HCT116 (cell line): ENCODE measurements at regions not wholly inside any gene's neighbourhood (a gene's known extent, or its start where the extent isn't known, plus 50 kb on each side); places are given as distances from the start of the nearest gene placed in this dataset.

Source experiments
- ATAC-seq: fragments of 200-7000 bp; cut with Tn5 transposase; 2 replicates; pipeline ENCODE4 v1.9.1; 2020; ENCODE audit warnings: mild to moderate bottlenecking, moderate library complexity
- BruUV-seq: library from RNA; stranded (reverse); fragments of 400-500 nt; replicated peaks from 2 replicates; lab custom pipeline; 2021; lab: Mats Ljungman, UMichigan
- CTCF ChIA-PET: fragments of 300-600 bp; sonication (Branson Sonifier 250); formaldehyde crosslinking; loops from one replicate; lab custom pipeline; 2021; ENCODE audit warnings: antibody characterized with exemption; lab: Charles Lee
- POLR2A ChIA-PET: fragments of 300-600, 350-600 bp; sonication (Branson Sonifier 250); formaldehyde crosslinking; loops from one replicate; lab custom pipeline; 2021; ENCODE audit warnings: antibody characterized with exemption; lab: Charles Lee
- RAD21 ChIA-PET, 2 experiments: fragments of 300-600 bp; sonication (Branson Sonifier 250); formaldehyde crosslinking; loops; one replicate each; lab custom pipeline; 2023; ENCODE audit warnings: low total read pairs in 2 of 2; ENCODE audit not compliant: uncharacterized antibody in 2 of 2, unreplicated experiment in 2 of 2, low non-redundant PET in 1 of 2; lab: Charles Lee
- DNase-seq: peaks from one replicate; pipeline ENCODE4 v3.0.0-alpha.2; 2010; ENCODE audit warnings: low read depth, low spot score
- H2AFZ ChIP-seq: fragments of 200-600 bp; shearing (Covaris generic), sonication (generic); 2 replicates; pipeline ENCODE4 v1.6.1; 2017; ENCODE audit warnings: low read depth, mixed run types, mixed read lengths, antibody characterized with exemption, low read length; ENCODE audit not compliant: poor library complexity, severe bottlenecking
- H3K27ac ChIP-seq: 2 replicates; pipeline ENCODE4 v1.5.1; 2012; ENCODE audit warnings: low read depth, low read length
- H3K27me3 ChIP-seq: fragments of 200-600 bp; sonication (generic); 2 replicates; pipeline ENCODE4 v1.6.1; 2016; ENCODE audit warnings: mixed run types, low read length, mixed read lengths; ENCODE audit not compliant: insufficient read depth
- H3K36me3 ChIP-seq, 2 experiments: fragments of 200-500 bp in 1 of 2; fragments of 200-600 bp in 1 of 2; sonication (Bioruptor generic) in 1 of 2; sonication (generic) in 1 of 2; 2 replicates each; pipeline versions ENCODE4 v1.5.1 to v1.6.1; 2014 to 2016; ENCODE audit warnings: low read length in 2 of 2, inconsistent platforms in 1 of 2, mixed read lengths in 1 of 2, mixed run types in 1 of 2; ENCODE audit not compliant: insufficient read depth in 2 of 2, control insufficient read depth in 1 of 2
- H3K4me1 ChIP-seq, 2 experiments: fragments of 200-600 bp in 1 of 2; sonication (generic) in 1 of 2; 2 replicates each; pipeline versions ENCODE4 v1.5.1 to v1.6.1; 2012 to 2017; ENCODE audit warnings: low read length in 2 of 2, inconsistent platforms in 1 of 2, mild to moderate bottlenecking in 1 of 2, mixed read lengths in 1 of 2, mixed run types in 1 of 2, moderate library complexity in 1 of 2; ENCODE audit not compliant: insufficient read depth in 2 of 2, control insufficient read depth in 1 of 2
- H3K4me2 ChIP-seq: fragments of 200-600 bp; sonication (generic); 2 replicates; pipeline ENCODE4 v1.6.1; 2017; ENCODE audit warnings: mixed run types, low read length, mixed read lengths
- H3K4me3 ChIP-seq, 2 experiments: fragments of 200-600 bp in 1 of 2; sonication (generic) in 1 of 2; replicated peaks in 1 of 2; 2 replicates each; pipeline ENCODE4 v1.5.1; 2011 to 2016; ENCODE audit warnings: low read length in 2 of 2, control low read depth in 1 of 2, low read depth in 1 of 2, mild to moderate bottlenecking in 1 of 2, mixed read lengths in 1 of 2, mixed run types in 1 of 2
- H3K79me2 ChIP-seq: fragments of 200-600 bp; sonication (generic); 2 replicates; pipeline ENCODE4 v1.6.1; 2017; ENCODE audit warnings: mild to moderate bottlenecking, mixed run types, low read length, moderate library complexity, mixed read lengths; ENCODE audit not compliant: insufficient read depth
- H3K9ac ChIP-seq: fragments of 200-600 bp; sonication (generic); 2 replicates; pipeline ENCODE4 v1.6.1; 2016; ENCODE audit warnings: low read length, mixed read lengths
- H3K9me2 ChIP-seq: fragments of 200-600 bp; sonication (generic), shearing (Covaris generic); 2 replicates; pipeline ENCODE4 v1.6.1; 2017; ENCODE audit warnings: mixed run types, mild to moderate bottlenecking, moderate library complexity; ENCODE audit not compliant: insufficient read depth
- H3K9me3 ChIP-seq, 2 experiments: fragments of 200-500 bp in 1 of 2; fragments of 200-600 bp in 1 of 2; sonication (Bioruptor generic) in 1 of 2; sonication (generic) in 1 of 2; 2 replicates each; pipeline ENCODE4 v1.6.1; 2014 to 2017; ENCODE audit warnings: low read length in 2 of 2, mixed read lengths in 2 of 2, inconsistent platforms in 1 of 2, low read depth in 1 of 2, mild to moderate bottlenecking in 1 of 2, mixed run types in 1 of 2, moderate library complexity in 1 of 2; ENCODE audit not compliant: control insufficient read depth in 1 of 2, insufficient read depth in 1 of 2
- H4K20me1 ChIP-seq: fragments of 200-600 bp; sonication (generic), shearing (Covaris generic); 2 replicates; pipeline ENCODE4 v1.6.1; 2017; ENCODE audit warnings: mixed run types, mild to moderate bottlenecking, moderate library complexity; ENCODE audit not compliant: insufficient read depth
- EGR1 ChIP-seq: IDR thresholded peaks from 2 replicates; pipeline ENCODE4 v1.6.1; 2012; ENCODE audit warnings: low read depth
- ELF1 ChIP-seq: IDR thresholded peaks from 2 replicates; pipeline ENCODE4 v1.6.1; 2012; ENCODE audit warnings: low read depth, borderline replicate concordance
- EZH2phosphoT487 ChIP-seq: fragments of 200-600 bp; IDR thresholded peaks from 2 replicates; pipeline ENCODE4 v1.6.1; 2018; ENCODE audit warnings: antibody characterized with exemption, borderline replicate concordance
- POLR2A ChIP-seq: IDR thresholded peaks from 2 replicates; pipeline ENCODE4 v1.7.0; 2011; ENCODE audit warnings: borderline replicate concordance; ENCODE audit not compliant: insufficient read depth, insufficient read length; ENCODE audit errors: extremely low read depth
- POLR2AphosphoS5 ChIP-seq: IDR thresholded peaks from 2 replicates; pipeline ENCODE4 v1.6.1; 2011; ENCODE audit warnings: mild to moderate bottlenecking, low read depth, low read length, moderate library complexity
- RAD21 ChIP-seq: IDR thresholded peaks from 2 replicates; pipeline ENCODE4 v1.6.1; 2012; ENCODE audit warnings: low read depth, mild to moderate bottlenecking
- SRF ChIP-seq: IDR thresholded peaks from 2 replicates; pipeline ENCODE4 v1.6.1; 2012; ENCODE audit warnings: low read depth
- TCF7L2 ChIP-seq: IDR thresholded peaks from 2 replicates; pipeline ENCODE4 v1.7.0; 2011; ENCODE audit warnings: borderline replicate concordance, inconsistent platforms; ENCODE audit not compliant: insufficient read depth, insufficient read length; ENCODE audit errors: extremely low read depth
- ZFX ChIP-seq: fragments of 450-650 bp; IDR thresholded peaks from 2 replicates; pipeline ENCODE4 v1.6.1; 2017
- ZNF274 ChIP-seq: fragments of 200-500 bp; sonication (Bioruptor generic); IDR thresholded peaks from 2 replicates; pipeline ENCODE4 v1.6.1; 2014; ENCODE audit warnings: mild to moderate bottlenecking, low read depth, low read length, inconsistent platforms
- intact Hi-C: fragments of 100-400 bp; cut with micrococcal nuclease; formaldehyde crosslinking; loops from 2 replicates; pipeline ENCODE4 v1.10.0; 2022
- TF ChIP-seq, protein P1 (sequence below), 3 experiments: fragments of 200-600 bp in 1 of 3; sonication (generic) in 1 of 3; IDR thresholded peaks in 2 of 3; conservative IDR thresholded peaks in 1 of 3; 2 replicates each; pipeline ENCODE4 v1.5.1; 2012 to 2017; ENCODE audit warnings: low read depth in 2 of 3, low read length in 2 of 3, antibody characterized with exemption in 1 of 3, borderline replicate concordance in 1 of 3, control low read depth in 1 of 3, mild to moderate bottlenecking in 1 of 3, mixed read lengths in 1 of 3, mixed run types in 1 of 3, moderate library complexity in 1 of 3; ENCODE audit not compliant: insufficient read depth in 1 of 3
- TF ChIP-seq, protein P2 (sequence below): IDR thresholded peaks from 2 replicates; pipeline ENCODE4 v1.6.1; 2011; ENCODE audit warnings: mild to moderate bottlenecking, low read length, moderate library complexity; ENCODE audit not compliant: insufficient replicate concordance; ENCODE audit errors: extremely low read depth
- TF ChIP-seq, protein P3 (sequence below): IDR thresholded peaks from 2 replicates; pipeline ENCODE4 v1.6.1; 2012

DNA sequence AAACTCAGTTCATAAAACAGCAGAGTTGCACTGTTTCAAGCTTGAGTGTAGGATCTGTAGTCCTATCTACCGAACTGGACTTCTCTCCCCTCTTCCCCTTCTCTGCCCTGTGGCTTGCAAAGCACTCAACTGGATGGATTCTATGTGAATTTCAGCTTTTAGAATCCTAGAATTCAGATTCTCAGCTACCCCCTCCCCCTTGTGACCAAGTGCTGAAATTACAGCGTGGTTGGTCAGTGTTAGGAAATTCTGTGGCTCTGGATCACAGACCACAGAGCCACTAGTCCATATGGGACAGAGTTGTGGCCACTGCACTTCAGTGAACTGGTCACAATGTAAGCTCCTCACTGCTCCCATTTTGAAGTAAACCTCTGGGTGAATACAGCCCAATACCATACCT, 64.6 kb upstream of the TRPC5 start:
- peak; percentile 58 for ATAC-seq
- Histone ChIP-seq H3K4me3 (no peak overlapping the region), H3K4me2 (no peak overlapping the region), H3K4me1 (no peaks in the 10 kb centered on the region), H3K9ac (no peak overlapping the region), H2AFZ (no peak overlapping the region), H3K27me3 (no peaks in the 10 kb centered on the region), H3K79me2 (no peaks in the 10 kb centered on the region), H3K9me2 (no peaks in the 10 kb centered on the region), H3K36me3 (no peaks in the 10 kb centered on the region), H3K9me3 (no peaks in the 10 kb centered on the region), H4K20me1 (no peaks in the 10 kb centered on the region), H3K27ac (no peak overlapping the region)
- ChIA-PET RAD21 (no interaction called here), POLR2A (no interaction called here), CTCF (no interaction called here)
- no TSS peak for BruUV-seq
- no peak for DNase-seq
- intact Hi-C loops: no loop called here
- TF ChIP-seq POLR2AphosphoS5 (no peak), RAD21 (peak; percentile 36)
- TF ChIP-seq, protein P1, sequence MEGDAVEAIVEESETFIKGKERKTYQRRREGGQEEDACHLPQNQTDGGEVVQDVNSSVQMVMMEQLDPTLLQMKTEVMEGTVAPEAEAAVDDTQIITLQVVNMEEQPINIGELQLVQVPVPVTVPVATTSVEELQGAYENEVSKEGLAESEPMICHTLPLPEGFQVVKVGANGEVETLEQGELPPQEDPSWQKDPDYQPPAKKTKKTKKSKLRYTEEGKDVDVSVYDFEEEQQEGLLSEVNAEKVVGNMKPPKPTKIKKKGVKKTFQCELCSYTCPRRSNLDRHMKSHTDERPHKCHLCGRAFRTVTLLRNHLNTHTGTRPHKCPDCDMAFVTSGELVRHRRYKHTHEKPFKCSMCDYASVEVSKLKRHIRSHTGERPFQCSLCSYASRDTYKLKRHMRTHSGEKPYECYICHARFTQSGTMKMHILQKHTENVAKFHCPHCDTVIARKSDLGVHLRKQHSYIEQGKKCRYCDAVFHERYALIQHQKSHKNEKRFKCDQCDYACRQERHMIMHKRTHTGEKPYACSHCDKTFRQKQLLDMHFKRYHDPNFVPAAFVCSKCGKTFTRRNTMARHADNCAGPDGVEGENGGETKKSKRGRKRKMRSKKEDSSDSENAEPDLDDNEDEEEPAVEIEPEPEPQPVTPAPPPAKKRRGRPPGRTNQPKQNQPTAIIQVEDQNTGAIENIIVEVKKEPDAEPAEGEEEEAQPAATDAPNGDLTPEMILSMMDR (IDR thresholded peaks at IDR 0.05 in 2 of 3, conservative IDR thresholded peaks at IDR 0.05 in 1 of 3; ENCODE audit: borderline replicate concordance in 1 of 3, insufficient read depth in 1 of 3, low read depth in 2 of 3, low read length in 2 of 3): peak in 2 of 3 experiments; percentile 41 to 46; a peak in 4 of 6 replicates

DNA sequence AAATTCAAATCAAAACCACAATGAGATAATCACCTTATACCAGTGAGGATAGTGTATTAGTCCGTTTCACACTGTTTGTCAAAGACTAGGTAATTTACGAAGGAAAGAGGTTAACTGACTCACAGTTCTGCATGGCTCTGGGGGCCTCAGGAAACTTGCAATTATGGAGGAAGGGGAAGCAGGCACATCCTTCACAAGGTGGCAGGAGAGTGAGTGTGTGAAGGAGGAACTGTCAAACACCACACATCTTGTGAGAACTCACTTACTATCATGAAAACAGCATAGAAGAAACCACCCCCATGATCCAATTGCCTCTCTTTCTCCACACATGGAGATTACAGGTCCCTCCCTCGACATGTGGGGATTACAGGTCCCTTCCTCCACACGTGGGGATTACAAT, 54.7 kb upstream of the TRPC5 start:
- no peaks in the 10 kb centered on the region for H3K27me3 ChIP-seq
- no peak overlapping the region for H3K27ac ChIP-seq
- H2AFZ ChIP-seq: no peak overlapping the region
- no peaks in the 10 kb centered on the region for H3K9me3 ChIP-seq
- BruUV-seq: no TSS peak
- ATAC-seq (no peak), DNase-seq (no peak)
- intact Hi-C loops: no loop called here
- POLR2A ChIA-PET: no interaction called here
- no peaks in the 10 kb centered on the region for H3K36me3 ChIP-seq
- RAD21 ChIA-PET: no interaction called here
- H3K4me2 ChIP-seq: no peak overlapping the region
- H3K9ac ChIP-seq: no peak overlapping the region
- H3K4me3 ChIP-seq: no peak overlapping the region
- no peaks in the 10 kb centered on the region for H3K79me2 ChIP-seq
- CTCF ChIA-PET: no interaction called here
- no peaks in the 10 kb centered on the region for H3K9me2 ChIP-seq
- no peaks in the 10 kb centered on the region for H4K20me1 ChIP-seq
- H3K4me1 ChIP-seq: no peaks in the 10 kb centered on the region
- TF ChIP-seq, protein P2, sequence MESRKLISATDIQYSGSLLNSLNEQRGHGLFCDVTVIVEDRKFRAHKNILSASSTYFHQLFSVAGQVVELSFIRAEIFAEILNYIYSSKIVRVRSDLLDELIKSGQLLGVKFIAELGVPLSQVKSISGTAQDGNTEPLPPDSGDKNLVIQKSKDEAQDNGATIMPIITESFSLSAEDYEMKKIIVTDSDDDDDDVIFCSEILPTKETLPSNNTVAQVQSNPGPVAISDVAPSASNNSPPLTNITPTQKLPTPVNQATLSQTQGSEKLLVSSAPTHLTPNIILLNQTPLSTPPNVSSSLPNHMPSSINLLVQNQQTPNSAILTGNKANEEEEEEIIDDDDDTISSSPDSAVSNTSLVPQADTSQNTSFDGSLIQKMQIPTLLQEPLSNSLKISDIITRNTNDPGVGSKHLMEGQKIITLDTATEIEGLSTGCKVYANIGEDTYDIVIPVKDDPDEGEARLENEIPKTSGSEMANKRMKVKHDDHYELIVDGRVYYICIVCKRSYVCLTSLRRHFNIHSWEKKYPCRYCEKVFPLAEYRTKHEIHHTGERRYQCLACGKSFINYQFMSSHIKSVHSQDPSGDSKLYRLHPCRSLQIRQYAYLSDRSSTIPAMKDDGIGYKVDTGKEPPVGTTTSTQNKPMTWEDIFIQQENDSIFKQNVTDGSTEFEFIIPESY: no peak
- TF ChIP-seq ELF1 (no peak), RAD21 (no peak), POLR2A (no peak), EZH2phosphoT487 (no peak), ZNF274 (no peak), EGR1 (no peak), ZFX (no peak), POLR2AphosphoS5 (no peak), TCF7L2 (no peak), SRF (no peak)
- TF ChIP-seq, protein P3, sequence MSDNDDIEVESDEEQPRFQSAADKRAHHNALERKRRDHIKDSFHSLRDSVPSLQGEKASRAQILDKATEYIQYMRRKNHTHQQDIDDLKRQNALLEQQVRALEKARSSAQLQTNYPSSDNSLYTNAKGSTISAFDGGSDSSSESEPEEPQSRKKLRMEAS: no peak
